Smooth muscle cell (in vitro differentiated cells): ENCODE measurements at regions not wholly inside any gene's neighbourhood (a gene's known extent, or its start where the extent isn't known, plus 50 kb on each side); places are given as distances from the start of the nearest gene placed in this dataset.

Experiments used
- DNase-seq: peaks from one replicate; lab custom pipeline; 2025; ENCODE audit not compliant: unreplicated experiment; lab: John Stamatoyannopoulos, UW
- H2AFZ ChIP-seq: fragments of 200-600 bp; sonication (generic); 2 replicates; pipeline ENCODE4 v1.6.0; 2016; ENCODE audit warnings: antibody characterized with exemption, low read depth, mild to moderate bottlenecking
- H3F3A ChIP-seq: fragments of 200-600 bp; sonication (generic); 2 replicates; pipeline ENCODE4 v1.6.0; 2017; ENCODE audit warnings: antibody characterized with exemption, low read depth
- H3K27ac ChIP-seq: fragments of 200-600 bp; sonication (generic); 2 replicates; pipeline ENCODE4 v1.5.1; 2016; ENCODE audit warnings: low read depth, mild to moderate bottlenecking
- H3K27me3 ChIP-seq: fragments of 200-600 bp; sonication (generic); 2 replicates; pipeline ENCODE4 v1.6.1; 2016; ENCODE audit warnings: low read depth, mild to moderate bottlenecking
- H3K36me3 ChIP-seq: fragments of 200-600 bp; sonication (generic); 2 replicates; pipeline ENCODE4 v1.5.1; 2016; ENCODE audit warnings: low read depth
- H3K4me1 ChIP-seq: fragments of 200-600 bp; sonication (generic); 2 replicates; pipeline ENCODE4 v1.5.1; 2016; ENCODE audit warnings: low read depth
- H3K4me2 ChIP-seq: fragments of 200-600 bp; sonication (generic); 2 replicates; pipeline ENCODE4 v1.6.0; 2016; ENCODE audit warnings: mild to moderate bottlenecking
- H3K4me3 ChIP-seq: fragments of 200-600 bp; sonication (generic); 2 replicates; pipeline ENCODE4 v1.5.1; 2016; ENCODE audit warnings: mild to moderate bottlenecking
- H3K79me2 ChIP-seq: fragments of 200-600 bp; sonication (generic); 2 replicates; pipeline ENCODE4 v1.6.0; 2016; ENCODE audit warnings: low read depth, mild to moderate bottlenecking
- H3K9ac ChIP-seq: fragments of 200-600 bp; sonication (generic); 2 replicates; pipeline ENCODE4 v1.6.0; 2016; ENCODE audit warnings: low read depth
- H3K9me3 ChIP-seq: fragments of 200-600 bp; sonication (generic); replicated peaks from 2 replicates; pipeline ENCODE4 v1.5.1; 2016; ENCODE audit warnings: low read depth
- H4K20me1 ChIP-seq: fragments of 200-600 bp; sonication (generic); 2 replicates; pipeline ENCODE4 v1.6.0; 2016; ENCODE audit warnings: low read depth
- CTCF ChIP-seq: fragments of 200-600 bp; sonication (generic); IDR thresholded peaks from 2 replicates; pipeline ENCODE4 v1.5.1; 2017; ENCODE audit warnings: borderline replicate concordance, mild to moderate bottlenecking, antibody characterized with exemption; ENCODE audit not compliant: insufficient read depth, poor library complexity, severe bottlenecking
- WGBS: methylation state at CpG from one replicate; pipeline ENCODE4 v1.1.7; 2016; ENCODE audit warnings: low lambda C conversion rate; 5-methylcytosine and 5-hydroxymethylcytosine counted together

DNA sequence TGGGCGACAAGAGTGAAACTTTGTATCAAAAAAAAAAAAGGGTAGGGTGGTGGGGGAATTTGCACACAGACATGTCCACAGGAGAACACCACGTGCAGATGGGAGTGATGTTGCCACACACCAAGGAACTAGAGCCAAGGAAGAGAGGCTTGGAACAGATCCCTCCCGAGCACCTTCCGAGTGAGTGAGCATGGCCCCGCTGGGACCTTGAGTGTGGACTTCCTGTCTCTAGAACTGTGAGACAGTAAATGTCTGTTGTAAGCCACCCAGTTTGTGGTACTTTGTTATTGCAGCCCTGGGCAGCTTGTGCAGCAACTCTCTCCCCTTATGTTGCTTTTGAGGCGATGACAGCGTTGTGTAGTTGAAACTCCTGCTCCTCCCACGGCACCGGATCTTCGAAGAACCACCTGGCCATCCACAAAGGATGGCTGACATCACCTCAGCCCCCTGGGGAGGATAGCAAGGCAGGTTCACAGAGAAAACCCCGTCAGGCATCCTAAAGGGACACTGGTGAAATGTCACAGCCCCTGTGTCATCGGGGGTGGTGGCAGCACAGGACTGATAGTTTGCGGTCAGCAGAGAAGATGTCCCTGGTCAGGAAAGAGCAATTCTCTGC, 54.7 kb upstream of the PLEKHG3 start:
- Histone ChIP-seq H4K20me1 (no peaks in the 10 kb centered on the region), H3K9ac (no peak overlapping the region), H3K4me2 (no peak overlapping the region), H3K4me1 (peaks cover 22% of the 10 kb centered on the region), H3K27ac (no peak overlapping the region), H2AFZ (no peak overlapping the region), H3K27me3 (no peaks in the 10 kb centered on the region), H3F3A (peaks cover 16% of the 10 kb centered on the region), H3K79me2 (no peaks in the 10 kb centered on the region), H3K4me3 (no peak overlapping the region), H3K36me3 (no peaks in the 10 kb centered on the region), H3K9me3 (no peaks in the 10 kb centered on the region)
- no peak for TF ChIP-seq CTCF
- WGBS: 70% methylated on average over 13 of the region's 13 CpGs
- DNase-seq: no peak

DNA sequence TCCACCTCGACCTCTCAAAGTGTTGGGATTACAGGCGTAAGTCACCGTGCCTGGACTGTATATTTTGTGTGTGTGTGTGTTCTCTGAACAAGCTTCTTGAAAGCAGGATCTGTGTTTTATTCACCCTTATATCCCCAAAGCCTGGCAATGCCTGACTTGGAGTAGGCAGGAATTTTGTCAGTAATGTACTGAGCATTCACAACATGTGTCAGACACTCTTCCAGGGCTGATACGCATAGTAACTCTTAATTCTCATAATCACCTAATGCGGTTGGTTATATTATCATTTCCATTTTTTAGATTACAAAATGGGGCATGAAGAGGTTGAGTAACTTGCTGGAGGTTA, 50.4 kb upstream of the PLEKHG3 start:
- no peak for TF ChIP-seq CTCF
- Histone ChIP-seq H3K27me3 (no peaks in the 10 kb centered on the region), H3K79me2 (no peaks in the 10 kb centered on the region), H3K9ac (peak overlapping the region; percentile 12), H4K20me1 (no peaks in the 10 kb centered on the region), H3K4me2 (peak overlapping the region; percentile 78), H3K4me1 (peaks cover 9% of the 10 kb centered on the region), H3K4me3 (no peak overlapping the region), H2AFZ (no peak overlapping the region), H3K36me3 (no peaks in the 10 kb centered on the region), H3K27ac (peak overlapping the region; percentile 97), H3K9me3 (no peaks in the 10 kb centered on the region), H3F3A (peaks cover 17% of the 10 kb centered on the region)
- WGBS: 34% methylated on average over 5 of the region's 5 CpGs
- DNase-seq: no peak

- no peak for TF ChIP-seq CTCF
- Histone ChIP-seq H3K27me3 (no peaks in the 10 kb centered on the region), H3K27ac (peak overlapping the region; percentile 97), H4K20me1 (no peaks in the 10 kb centered on the region), H3F3A (peaks cover 17% of the 10 kb centered on the region), H3K9ac (peak overlapping the region; percentile 83), H3K4me3 (no peak overlapping the region), H3K4me2 (peak overlapping the region; percentile 78), H3K36me3 (no peaks in the 10 kb centered on the region), H2AFZ (peak overlapping the region; percentile 52), H3K9me3 (no peaks in the 10 kb centered on the region), H3K79me2 (no peaks in the 10 kb centered on the region), H3K4me1 (peaks cover 9% of the 10 kb centered on the region)
- DNase-seq: no peak
- 20% methylated on average over 5 of the region's 5 CpGs for WGBS
These were observed 49.9 kb upstream of the PLEKHG3 start for GRCh38 chr14:64654246-64654900.
